Heart left ventricle (tissue), 16 donors: ENCODE measurements at regions not wholly inside any gene's neighbourhood (a gene's known extent, or its start where the extent isn't known, plus 50 kb on each side); places are given as distances from the start of the nearest gene placed in this dataset.
A peak's percentile ranks its signal among the peaks of the same experiment; 100 is the strongest.

Experiments used
- ATAC-seq, 4 donors: fragments of 200-7000 bp; cut with Tn5 transposase; one replicate each; pipeline ENCODE4 v1.9.1; 2020 to 2022; ENCODE audit warnings: moderate library complexity in 4 of 4, mild to moderate bottlenecking in 3 of 4, moderate number of reproducible peaks in 1 of 4
- DNase-seq, 5 donors: peaks; one replicate each; pipeline ENCODE4 v3.0.0-alpha.2; 2020
- H3K27ac ChIP-seq, 12 donors: fragments of 200-600 bp; sonication (generic) in 4 of 12; one replicate each; pipeline versions ENCODE4 v1.5.0 to v1.8.0; 2016 to 2022; ENCODE audit warnings: mild to moderate bottlenecking in 2 of 12
- H3K27me3 ChIP-seq, 9 donors: fragments of 200-600 bp; sonication (generic) in 2 of 9; one replicate each; pipeline versions ENCODE4 v1.5.1 to v1.8.0; 2016 to 2022; ENCODE audit warnings: mild to moderate bottlenecking in 3 of 9
- H3K36me3 ChIP-seq, 9 donors: fragments of 200-600 bp; sonication (generic) in 2 of 9; one replicate each; pipeline versions ENCODE4 v1.5.0 to v1.8.0; 2018 to 2022; ENCODE audit warnings: mild to moderate bottlenecking in 2 of 9
- H3K4me1 ChIP-seq, 12 donors: fragments of 200-600 bp; sonication (generic) in 4 of 12; one replicate each; pipeline versions ENCODE4 v1.5.0 to v1.8.0; 2016 to 2022; ENCODE audit warnings: mild to moderate bottlenecking in 3 of 12
- H3K4me3 ChIP-seq, 12 donors: fragments of 200-600 bp; sonication (generic) in 4 of 12; one replicate each; pipeline versions ENCODE4 v1.5.0 to v1.8.0; 2017 to 2022; ENCODE audit warnings: mild to moderate bottlenecking in 9 of 12, moderate library complexity in 4 of 12
- H3K9me3 ChIP-seq, 12 donors: fragments of 200-600 bp; sonication (generic) in 4 of 12; one replicate each; pipeline versions ENCODE4 v1.5.0 to v1.8.0; 2016 to 2022; ENCODE audit warnings: mild to moderate bottlenecking in 1 of 12
- POLR2A ChIP-seq, 2 donors: fragments of 450-650 bp; IDR thresholded peaks; one replicate each; pipeline ENCODE4 v1.6.1; 2017; ENCODE audit warnings: antibody characterized with exemption in 2 of 2, mild to moderate bottlenecking in 2 of 2, moderate library complexity in 2 of 2
- WGBS, 4 donors: extraction: QIAGEN DNeasy Blood & Tissue Kit in 2 of 4; methylation state at CpG; one replicate each; pipeline versions ENCODE4 v1.1.5 to v1.1.7; 2013 to 2018; 5-methylcytosine and 5-hydroxymethylcytosine counted together
- intact Hi-C, 10 donors: fragments of 100-400 bp; cut with DNase I; formaldehyde crosslinking; loops; one replicate each; pipeline versions ENCODE4 v1.11.1 to v1.14.2; 2022
- TF ChIP-seq, protein P1 (sequence below), 12 donors: fragments of 200-600 bp; sonication (generic) in 4 of 12; IDR thresholded peaks; one replicate each; pipeline versions ENCODE4 v1.5.0 to v1.8.0; 2018 to 2022; ENCODE audit warnings: antibody characterized with exemption in 12 of 12, mild to moderate bottlenecking in 5 of 12
- donor health status: ischemic (EF 13 %, LVEDD 7.1; RV severe dilation, severe dysfunction).
- donor health status: healthy with polysubstance abuse.
- donor health status: DM: no; HTN: yes; CAD: no.
- donor health status: DM: no; HTN: no; CAD: no.
- donor health status: ischemic (EF 25% LVEDD 6.9; RV normal size, moderate dysfunction).
- donor health status: ischemic (EF 25% LVEDD 5.7; RV mildly dilated, moderate dysfunction).
- donor health status: healthy.
- donor health status: DM: yes; HTN: yes; CAD: no.
- donor health status: ischemic (EF 35%, LVEDD 5.7; RV mildly dilated, moderate dysfunction).
- donor health status: nonischemic (EF 11% LVEDD 7.7; RV severe dilation, severe dysfunction).
- donor health status: DM: yes; HTN: yes; CAD: no.
- donor health status: PGD.
- donor health status: ischemic (EF 29% LVEDD 5.4; RV normal size, mild dysfunction).
- donor health status: nonischemic (EF 23%, LVEDD 6.1; RV moderate dilation, normal function).

DNA sequence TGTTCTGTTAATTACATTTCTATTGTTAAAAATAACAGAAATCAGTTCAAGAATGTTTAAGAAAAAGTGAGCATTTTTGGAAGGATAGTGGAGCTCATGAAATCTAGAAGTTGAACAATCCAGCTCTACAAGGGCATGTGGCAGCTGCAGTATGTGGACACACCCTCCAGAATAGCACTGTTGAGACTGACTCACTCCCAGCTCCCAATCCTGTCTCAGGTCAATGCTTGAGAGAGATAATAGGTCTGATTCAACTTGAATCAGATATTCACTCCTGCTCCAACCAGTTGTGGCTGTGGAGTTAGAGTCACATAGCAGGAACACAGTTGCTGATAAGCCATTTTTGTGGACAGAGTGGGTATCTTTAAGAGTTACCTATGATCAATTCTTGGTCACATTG is 113.0 kb upstream of the NTF3 start:
- H3K4me3 ChIP-seq: no peak overlapping the region
- H3K4me1 ChIP-seq: no peaks in the 10 kb centered on the region
- TF ChIP-seq, protein P1, sequence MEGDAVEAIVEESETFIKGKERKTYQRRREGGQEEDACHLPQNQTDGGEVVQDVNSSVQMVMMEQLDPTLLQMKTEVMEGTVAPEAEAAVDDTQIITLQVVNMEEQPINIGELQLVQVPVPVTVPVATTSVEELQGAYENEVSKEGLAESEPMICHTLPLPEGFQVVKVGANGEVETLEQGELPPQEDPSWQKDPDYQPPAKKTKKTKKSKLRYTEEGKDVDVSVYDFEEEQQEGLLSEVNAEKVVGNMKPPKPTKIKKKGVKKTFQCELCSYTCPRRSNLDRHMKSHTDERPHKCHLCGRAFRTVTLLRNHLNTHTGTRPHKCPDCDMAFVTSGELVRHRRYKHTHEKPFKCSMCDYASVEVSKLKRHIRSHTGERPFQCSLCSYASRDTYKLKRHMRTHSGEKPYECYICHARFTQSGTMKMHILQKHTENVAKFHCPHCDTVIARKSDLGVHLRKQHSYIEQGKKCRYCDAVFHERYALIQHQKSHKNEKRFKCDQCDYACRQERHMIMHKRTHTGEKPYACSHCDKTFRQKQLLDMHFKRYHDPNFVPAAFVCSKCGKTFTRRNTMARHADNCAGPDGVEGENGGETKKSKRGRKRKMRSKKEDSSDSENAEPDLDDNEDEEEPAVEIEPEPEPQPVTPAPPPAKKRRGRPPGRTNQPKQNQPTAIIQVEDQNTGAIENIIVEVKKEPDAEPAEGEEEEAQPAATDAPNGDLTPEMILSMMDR (IDR thresholded peaks at IDR 0.05): no peak
- TF ChIP-seq POLR2A (IDR thresholded peaks at IDR 0.05): no peak
- DNase-seq: no peak
- H3K9me3 ChIP-seq: peaks cover 0 to 24% (median 4%) of the 10 kb centered on the region in 12 donors
- ATAC-seq: no peak
- no peak overlapping the region for H3K27ac ChIP-seq
- intact Hi-C loops: no loop called here
- H3K36me3 ChIP-seq: no peaks in the 10 kb centered on the region
- no peaks in the 10 kb centered on the region for H3K27me3 ChIP-seq

GRCh38 chr12:5328669-5329517 is 103.0 kb upstream of the NTF3 start:
- peaks cover 0 to 13% (median 0%) of the 10 kb centered on the region in 12 donors for H3K9me3 ChIP-seq
- TF ChIP-seq, protein P1 (IDR thresholded peaks at IDR 0.05): no peak
- TF ChIP-seq POLR2A (IDR thresholded peaks at IDR 0.05): no peak
- no peak overlapping the region for H3K27ac ChIP-seq
- ATAC-seq (no peak), DNase-seq (no peak)
- peaks cover 0 to 7% (median 0%) of the 10 kb centered on the region in 12 donors for H3K4me1 ChIP-seq
- no peak overlapping the region for H3K4me3 ChIP-seq
- intact Hi-C loops: no loop called here
- H3K27me3 ChIP-seq: no peaks in the 10 kb centered on the region
- WGBS, 4 donors: 69 to 78% (median 75%) methylated on average over 7 of the region's 7 CpGs
- no peaks in the 10 kb centered on the region for H3K36me3 ChIP-seq

GRCh38 chr12:5332551-5332950 is 99.4 kb upstream of the NTF3 start:
- 57 to 79% (median 73%) methylated on average over 3 of the region's 3 CpGs for WGBS, 4 donors
- ATAC-seq (no peak), DNase-seq (no peak)
- H3K36me3 ChIP-seq: no peaks in the 10 kb centered on the region
- no peak for TF ChIP-seq POLR2A (IDR thresholded peaks at IDR 0.05)
- TF ChIP-seq, protein P1 (IDR thresholded peaks at IDR 0.05): no peak
- no peaks in the 10 kb centered on the region for H3K9me3 ChIP-seq
- H3K4me3 ChIP-seq: no peak overlapping the region
- H3K27ac ChIP-seq: no peak overlapping the region
- peaks cover 0 to 7% (median 0%) of the 10 kb centered on the region in 12 donors for H3K4me1 ChIP-seq
- H3K27me3 ChIP-seq: no peaks in the 10 kb centered on the region
- intact Hi-C loops: no loop called here

DNA sequence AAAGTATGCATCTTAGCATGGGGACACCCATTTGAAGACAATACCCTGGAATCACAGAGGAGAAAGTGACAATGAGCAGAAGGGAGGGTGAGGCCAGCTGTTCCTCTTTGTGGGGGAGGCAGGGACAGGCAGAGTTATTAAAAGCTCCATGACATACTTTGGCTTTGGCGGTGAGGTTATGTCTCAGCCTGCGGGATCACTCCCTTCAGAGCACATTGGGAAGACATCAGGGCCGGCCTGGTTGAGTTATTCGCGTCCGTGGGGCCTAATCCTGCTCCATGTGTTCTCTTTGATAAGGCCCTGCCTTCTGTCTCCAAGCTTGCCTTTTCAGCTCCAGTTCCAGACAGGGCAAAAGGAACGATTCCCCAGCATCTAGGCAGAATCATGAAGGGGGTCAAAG is 98.8 kb upstream of the NTF3 start:
- intact Hi-C loops: no loop called here
- no peaks in the 10 kb centered on the region for H3K36me3 ChIP-seq
- no peaks in the 10 kb centered on the region for H3K27me3 ChIP-seq
- WGBS, 4 donors: 37 to 52% (median 44%) methylated on average over 7 of the region's 7 CpGs
- no peak overlapping the region for H3K27ac ChIP-seq
- ATAC-seq: peak; percentile 77 to 91 (median 84)
- TF ChIP-seq, protein P1 (IDR thresholded peaks at IDR 0.05): no peak
- TF ChIP-seq POLR2A (IDR thresholded peaks at IDR 0.05): no peak
- no peaks in the 10 kb centered on the region for H3K9me3 ChIP-seq
- peaks cover 0 to 7% (median 0%) of the 10 kb centered on the region in 12 donors for H3K4me1 ChIP-seq
- DNase-seq: peak in 3 of 5 donors; percentile 22 to 30 (median 24)
- no peak overlapping the region for H3K4me3 ChIP-seq
